Colonic mucosa (tissue), 4 donors: ENCODE measurements at regions not wholly inside any gene's neighbourhood (a gene's known extent, or its start where the extent isn't known, plus 50 kb on each side); places are given as distances from the start of the nearest gene placed in this dataset.

Experiments used
- DNase-seq: peaks from one replicate; pipeline ENCODE4 v3.0.0-alpha.2; 2020
- H3K27ac ChIP-seq: fragments of 200-600 bp; one replicate; pipeline ENCODE4 v1.8.0; 2021
- H3K27me3 ChIP-seq: fragments of 200-600 bp; one replicate; pipeline ENCODE4 v1.8.0; 2021
- H3K36me3 ChIP-seq: fragments of 200-600 bp; one replicate; pipeline ENCODE4 v1.8.0; 2021
- H3K4me1 ChIP-seq: fragments of 200-600 bp; one replicate; pipeline ENCODE4 v1.8.0; 2021; ENCODE audit warnings: mild to moderate bottlenecking
- H3K4me3 ChIP-seq: fragments of 200-600 bp; one replicate; pipeline ENCODE4 v1.8.0; 2021
- H3K9ac ChIP-seq, 2 donors: one replicate each; pipeline ENCODE4 v1.7.0; 2013; ENCODE audit warnings: control low read depth in 2 of 2, low read depth in 2 of 2, low read length in 2 of 2
- H3K9me3 ChIP-seq: fragments of 200-600 bp; one replicate; pipeline ENCODE4 v1.8.0; 2021
- intact Hi-C: fragments of 100-400 bp; cut with DNase I; formaldehyde crosslinking; loops from one replicate; pipeline ENCODE4 v1.14.1; 2022
- TF ChIP-seq, protein P1 (sequence below): fragments of 200-600 bp; IDR thresholded peaks from one replicate; pipeline ENCODE4 v1.8.0; 2022; ENCODE audit warnings: antibody characterized with exemption, mild to moderate bottlenecking
- donor health status: healthy.
- donor health status: DM: no; HTN: no; CAD: no.
- donor health status: DM: no; HTN: no; CAD: no.

DNA sequence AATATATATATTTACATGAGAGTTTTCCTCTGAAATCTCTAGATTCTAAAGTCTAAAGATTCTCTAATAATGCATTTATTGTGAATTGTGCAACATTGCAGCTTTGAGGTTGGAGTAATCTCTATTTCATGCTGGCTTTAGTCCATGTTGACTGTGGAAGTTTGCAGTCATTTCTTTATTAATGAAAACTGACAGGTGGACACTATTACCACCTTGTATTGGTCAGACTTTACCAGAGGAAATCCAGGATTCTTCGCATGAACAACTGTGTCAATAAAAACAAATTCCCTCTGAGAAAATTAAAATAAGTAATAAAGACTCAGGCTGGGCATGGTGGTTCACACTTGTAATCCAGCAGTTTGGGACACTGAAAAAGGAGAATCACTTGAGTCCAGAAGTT is 274.1 kb downstream of the SHQ1 start:
- no peak overlapping the region for H3K4me3 ChIP-seq
- intact Hi-C loops: no loop called here
- H3K27ac ChIP-seq: no peak overlapping the region
- H3K9me3 ChIP-seq: no peaks in the 10 kb centered on the region
- H3K9ac ChIP-seq: no peak overlapping the region
- no peak for DNase-seq
- no peaks in the 10 kb centered on the region for H3K36me3 ChIP-seq
- no peaks in the 10 kb centered on the region for H3K27me3 ChIP-seq
- H3K4me1 ChIP-seq: no peaks in the 10 kb centered on the region
- TF ChIP-seq, protein P1, sequence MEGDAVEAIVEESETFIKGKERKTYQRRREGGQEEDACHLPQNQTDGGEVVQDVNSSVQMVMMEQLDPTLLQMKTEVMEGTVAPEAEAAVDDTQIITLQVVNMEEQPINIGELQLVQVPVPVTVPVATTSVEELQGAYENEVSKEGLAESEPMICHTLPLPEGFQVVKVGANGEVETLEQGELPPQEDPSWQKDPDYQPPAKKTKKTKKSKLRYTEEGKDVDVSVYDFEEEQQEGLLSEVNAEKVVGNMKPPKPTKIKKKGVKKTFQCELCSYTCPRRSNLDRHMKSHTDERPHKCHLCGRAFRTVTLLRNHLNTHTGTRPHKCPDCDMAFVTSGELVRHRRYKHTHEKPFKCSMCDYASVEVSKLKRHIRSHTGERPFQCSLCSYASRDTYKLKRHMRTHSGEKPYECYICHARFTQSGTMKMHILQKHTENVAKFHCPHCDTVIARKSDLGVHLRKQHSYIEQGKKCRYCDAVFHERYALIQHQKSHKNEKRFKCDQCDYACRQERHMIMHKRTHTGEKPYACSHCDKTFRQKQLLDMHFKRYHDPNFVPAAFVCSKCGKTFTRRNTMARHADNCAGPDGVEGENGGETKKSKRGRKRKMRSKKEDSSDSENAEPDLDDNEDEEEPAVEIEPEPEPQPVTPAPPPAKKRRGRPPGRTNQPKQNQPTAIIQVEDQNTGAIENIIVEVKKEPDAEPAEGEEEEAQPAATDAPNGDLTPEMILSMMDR: no peak

DNA sequence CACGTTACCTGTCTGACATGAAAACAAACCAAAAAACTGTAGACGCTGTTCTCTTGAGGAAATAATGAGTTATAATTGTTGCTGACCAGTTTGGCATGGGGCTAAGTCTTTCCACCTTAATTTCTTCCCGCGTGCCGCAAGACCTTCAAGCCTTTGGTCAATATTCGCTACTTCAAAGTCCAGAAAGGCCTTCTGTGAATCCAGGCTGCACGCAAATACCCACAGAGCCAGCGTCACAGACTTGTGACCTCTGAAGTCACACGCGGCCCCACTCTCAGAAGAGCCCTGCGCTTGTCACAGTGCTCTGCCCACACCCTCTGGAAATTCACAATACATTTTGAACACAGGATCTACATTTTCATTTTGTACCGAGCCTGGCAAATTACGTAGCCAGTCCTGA is 275.2 kb downstream of the SHQ1 start:
- no peak for DNase-seq
- H3K27me3 ChIP-seq: no peaks in the 10 kb centered on the region
- intact Hi-C loops: no loop called here

DNA sequence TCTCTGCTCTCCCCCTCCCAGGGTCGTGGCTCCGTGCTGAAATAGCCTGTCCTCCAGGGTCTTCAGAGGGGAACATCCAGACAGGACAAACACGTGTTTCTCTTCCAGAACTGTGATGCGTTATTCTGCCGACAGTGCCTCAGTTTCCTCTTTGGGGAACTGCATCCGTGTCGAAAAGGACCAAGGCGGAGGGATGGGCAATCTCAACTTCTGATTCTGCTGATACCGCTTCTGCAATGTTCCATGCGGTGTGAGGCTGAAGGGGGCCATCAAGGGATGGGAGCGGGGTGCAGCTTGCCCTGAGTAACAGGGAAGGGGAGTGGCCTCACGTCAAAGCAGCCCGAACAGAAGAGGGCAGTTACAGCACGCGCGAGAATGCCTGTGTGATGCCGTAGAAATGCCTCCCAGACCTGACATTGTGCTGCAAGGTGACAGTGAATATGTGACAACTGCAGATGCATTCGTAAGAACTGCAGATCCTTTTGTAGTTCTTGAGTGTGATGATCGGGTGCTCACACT is 275.7 kb downstream of the SHQ1 start:
- Histone ChIP-seq H3K27ac (no peak overlapping the region), H3K9ac (no peak overlapping the region), H3K4me3 (no peak overlapping the region), H3K27me3 (no peaks in the 10 kb centered on the region), H3K4me1 (no peaks in the 10 kb centered on the region), H3K36me3 (no peaks in the 10 kb centered on the region), H3K9me3 (no peaks in the 10 kb centered on the region)
- no peak for DNase-seq
- intact Hi-C loops: no loop called here
- TF ChIP-seq, protein P1: no peak

More for the DNA sequence above, 275.2 kb downstream of the SHQ1 start:
- Histone ChIP-seq H3K27ac (no peak overlapping the region), H3K36me3 (no peaks in the 10 kb centered on the region), H3K9ac (no peak overlapping the region), H3K9me3 (no peaks in the 10 kb centered on the region), H3K4me1 (no peaks in the 10 kb centered on the region), H3K4me3 (no peak overlapping the region)
- TF ChIP-seq, protein P1: no peak

DNA sequence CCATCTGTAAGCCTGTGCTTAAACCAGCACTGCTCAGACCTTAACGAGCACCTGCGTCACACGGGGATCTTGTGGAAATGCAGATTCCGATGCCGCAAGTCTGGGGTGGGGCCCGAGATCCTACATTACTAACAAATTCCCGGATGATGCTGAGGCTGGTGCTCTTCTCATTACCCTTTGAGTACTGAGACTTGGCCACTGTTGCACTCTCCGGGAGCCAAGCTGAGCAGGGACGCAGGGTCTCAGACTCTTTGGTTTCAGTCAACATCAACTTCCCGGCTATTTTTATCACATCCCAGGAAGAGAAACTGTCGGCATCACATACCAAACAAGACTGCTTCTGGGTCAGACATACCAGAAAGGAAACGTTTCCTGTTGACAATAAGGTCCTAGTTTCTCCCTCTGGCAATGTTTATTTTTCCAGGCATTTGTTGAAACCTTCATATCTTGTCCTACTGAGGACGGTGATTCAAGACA is 276.6 kb downstream of the SHQ1 start:
- DNase-seq: no peak
- Histone ChIP-seq H3K36me3 (no peaks in the 10 kb centered on the region), H3K4me3 (no peak overlapping the region), H3K4me1 (no peaks in the 10 kb centered on the region), H3K27me3 (no peaks in the 10 kb centered on the region), H3K27ac (no peak overlapping the region), H3K9me3 (no peaks in the 10 kb centered on the region), H3K9ac (no peak overlapping the region)
- TF ChIP-seq, protein P1: no peak
- intact Hi-C loops: no loop called here

DNA sequence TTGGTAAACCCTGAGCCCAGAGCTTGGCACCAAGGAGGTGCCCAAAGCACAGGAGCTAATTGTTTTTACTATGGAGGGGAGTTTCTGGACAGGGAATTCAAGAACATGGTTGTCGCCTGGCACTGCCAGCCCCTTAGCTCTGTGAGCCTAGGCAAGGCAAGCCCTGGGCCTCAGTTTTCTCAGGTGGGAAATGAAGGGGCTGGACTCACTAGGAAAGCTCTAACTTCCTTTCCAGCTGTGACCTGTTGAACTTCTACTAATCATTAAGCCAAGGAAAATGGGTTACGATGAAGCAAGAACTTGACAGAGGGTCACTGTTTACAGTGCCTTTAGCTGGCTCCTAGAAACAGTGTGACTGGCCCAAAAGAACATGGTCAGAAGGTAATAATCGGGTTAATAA is 277.2 kb downstream of the SHQ1 start:
- Histone ChIP-seq H3K36me3 (no peaks in the 10 kb centered on the region), H3K4me3 (no peak overlapping the region), H3K27ac (no peak overlapping the region), H3K4me1 (no peaks in the 10 kb centered on the region), H3K9ac (no peak overlapping the region), H3K27me3 (no peaks in the 10 kb centered on the region), H3K9me3 (no peaks in the 10 kb centered on the region)
- no peak for DNase-seq
- intact Hi-C loops: no loop called here
- TF ChIP-seq, protein P1: no peak
